ENCODE measurements at regions not wholly inside any gene's neighbourhood (a gene's known extent, or its start where the extent isn't known, plus 50 kb on each side); places are given as distances from the start of the nearest gene placed in this dataset.

DNA sequence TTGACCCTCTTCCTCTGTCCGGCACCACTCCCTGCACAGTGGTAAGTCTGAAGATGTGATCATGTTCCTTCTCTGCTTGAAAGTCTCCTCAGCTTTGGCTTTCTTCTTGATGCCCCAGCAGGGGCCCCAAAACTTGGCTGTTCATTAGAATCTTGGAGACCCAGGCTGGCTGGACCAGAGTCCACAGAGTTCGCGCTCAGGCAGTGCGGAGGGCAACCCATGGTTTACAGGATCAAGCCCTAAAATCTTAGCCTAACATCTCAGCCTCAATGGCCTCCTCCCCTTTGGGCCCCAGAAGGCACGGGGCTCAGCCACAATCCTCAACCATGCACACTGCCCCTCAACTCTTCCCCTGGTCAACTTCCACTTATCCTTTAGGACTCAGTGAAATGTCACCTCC is 72.9 kb upstream of the GTSF1L start:
- Histone ChIP-seq H3K4me3 (no peak overlapping the region), H3K9me3 (peaks cover 0 to 34% (median 19%) of the 10 kb centered on the region in 8 donors), H3K36me3 (no peaks in the 10 kb centered on the region), H3K27ac (no peak overlapping the region), H3K27me3 (replicated peaks in 1 of 7) (peaks cover 0 to 9% (median 0%) of the 10 kb centered on the region in 7 donors), H3K4me1 (no peaks in the 10 kb centered on the region)
- intact Hi-C loops (cut with DNase I; ENCODE audit: low total_unique reads) = no loop called here
- 80 to 84% (median 82%) methylated on average over 5 of the region's 5 CpGs for WGBS, 5 donors
- DNase-seq = no peak
- TF ChIP-seq POLR2A (IDR thresholded peaks at IDR 0.05) (no peak), POLR2AphosphoS5 (IDR thresholded peaks at IDR 0.05) (no peak)
- TF ChIP-seq, protein P1, sequence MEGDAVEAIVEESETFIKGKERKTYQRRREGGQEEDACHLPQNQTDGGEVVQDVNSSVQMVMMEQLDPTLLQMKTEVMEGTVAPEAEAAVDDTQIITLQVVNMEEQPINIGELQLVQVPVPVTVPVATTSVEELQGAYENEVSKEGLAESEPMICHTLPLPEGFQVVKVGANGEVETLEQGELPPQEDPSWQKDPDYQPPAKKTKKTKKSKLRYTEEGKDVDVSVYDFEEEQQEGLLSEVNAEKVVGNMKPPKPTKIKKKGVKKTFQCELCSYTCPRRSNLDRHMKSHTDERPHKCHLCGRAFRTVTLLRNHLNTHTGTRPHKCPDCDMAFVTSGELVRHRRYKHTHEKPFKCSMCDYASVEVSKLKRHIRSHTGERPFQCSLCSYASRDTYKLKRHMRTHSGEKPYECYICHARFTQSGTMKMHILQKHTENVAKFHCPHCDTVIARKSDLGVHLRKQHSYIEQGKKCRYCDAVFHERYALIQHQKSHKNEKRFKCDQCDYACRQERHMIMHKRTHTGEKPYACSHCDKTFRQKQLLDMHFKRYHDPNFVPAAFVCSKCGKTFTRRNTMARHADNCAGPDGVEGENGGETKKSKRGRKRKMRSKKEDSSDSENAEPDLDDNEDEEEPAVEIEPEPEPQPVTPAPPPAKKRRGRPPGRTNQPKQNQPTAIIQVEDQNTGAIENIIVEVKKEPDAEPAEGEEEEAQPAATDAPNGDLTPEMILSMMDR (IDR thresholded peaks at IDR 0.05 in 8 of 11, conservative IDR thresholded peaks at IDR 0.05 in 3 of 11) = no peak

GRCh38 chr20:43799150-43799711 is 72.4 kb upstream of the GTSF1L start:
- WGBS, 5 donors = 47 to 60% (median 55%) methylated on average over 11 of the region's 11 CpGs
- DNase-seq = no peak
- Histone ChIP-seq H3K27ac (no peak overlapping the region), H3K4me1 (no peaks in the 10 kb centered on the region), H3K27me3 (replicated peaks in 1 of 7) (peaks cover 0 to 9% (median 0%) of the 10 kb centered on the region in 7 donors), H3K36me3 (no peaks in the 10 kb centered on the region), H3K4me3 (no peak overlapping the region), H3K9me3 (peaks cover 0 to 29% (median 14%) of the 10 kb centered on the region in 8 donors)
- intact Hi-C loops (cut with DNase I; ENCODE audit: low total_unique reads) = no loop called here
- TF ChIP-seq POLR2A (IDR thresholded peaks at IDR 0.05) (no peak), POLR2AphosphoS5 (IDR thresholded peaks at IDR 0.05) (no peak)
- TF ChIP-seq, protein P1 (IDR thresholded peaks at IDR 0.05 in 8 of 11, conservative IDR thresholded peaks at IDR 0.05 in 3 of 11) = no peak

GRCh38 chr20:43798291-43799149 is 71.7 kb upstream of the GTSF1L start:
- WGBS, 5 donors = 71 to 79% (median 76%) methylated on average over 7 of the region's 7 CpGs
- TF ChIP-seq, protein P1 (IDR thresholded peaks at IDR 0.05 in 8 of 11, conservative IDR thresholded peaks at IDR 0.05 in 3 of 11) = no peak
- TF ChIP-seq POLR2AphosphoS5 (IDR thresholded peaks at IDR 0.05) = no peak
- no peaks in the 10 kb centered on the region for H3K36me3 ChIP-seq
- H3K9me3 ChIP-seq = peaks cover 0 to 22% (median 7%) of the 10 kb centered on the region in 8 donors
- intact Hi-C loops (cut with DNase I; ENCODE audit: low total_unique reads) = no loop called here
- no peak for DNase-seq
- no peaks in the 10 kb centered on the region for H3K4me1 ChIP-seq
- no peak overlapping the region for H3K4me3 ChIP-seq
- peaks cover 0 to 9% (median 0%) of the 10 kb centered on the region in 7 donors for H3K27me3 ChIP-seq (replicated peaks in 1 of 7)
- no peak overlapping the region for H3K27ac ChIP-seq

GRCh38 chr20:43794326-43794725 is 67.5 kb upstream of the GTSF1L start:
- Histone ChIP-seq H3K4me3 (no peak overlapping the region), H3K27ac (no peak overlapping the region), H3K27me3 (replicated peaks in 1 of 7) (peaks cover 0 to 5% (median 0%) of the 10 kb centered on the region in 7 donors), H3K4me1 (no peaks in the 10 kb centered on the region), H3K36me3 (no peaks in the 10 kb centered on the region), H3K9me3 (peaks cover 0 to 14% (median 9%) of the 10 kb centered on the region in 8 donors)
- TF ChIP-seq, protein P1 (IDR thresholded peaks at IDR 0.05 in 8 of 11, conservative IDR thresholded peaks at IDR 0.05 in 3 of 11) = no peak
- no peak for TF ChIP-seq POLR2A (IDR thresholded peaks at IDR 0.05)
- no peak for TF ChIP-seq POLR2AphosphoS5 (IDR thresholded peaks at IDR 0.05)
- intact Hi-C loops (cut with DNase I; ENCODE audit: low total_unique reads) = no loop called here
- WGBS, 5 donors = 91 to 98% (median 93%) methylated on average over 2 of the region's 2 CpGs
- DNase-seq = no peak

Data from spleen (tissue), 11 donors.